ENCODE measurements at regions not wholly inside any gene's neighbourhood (a gene's known extent, or its start where the extent isn't known, plus 50 kb on each side); places are given as distances from the start of the nearest gene placed in this dataset.

GRCh38 chr18:5738526-5738925 is 156.8 kb downstream of the TMEM200C start:
- H3K27ac Mint-ChIP-seq (ENCODE audit: unreplicated experiment), result no peak overlapping the region
- H3K4me3 Mint-ChIP-seq, result no peak overlapping the region
- no peaks in the 10 kb centered on the region for H3K4me1 Mint-ChIP-seq
- no peaks in the 10 kb centered on the region for H3K36me3 Mint-ChIP-seq (ENCODE audit: low read depth)
- peaks cover 43% of the 10 kb centered on the region for H3K27me3 Mint-ChIP-seq (ENCODE audit: low read depth)
- TF ChIP-seq CTCF (conservative IDR thresholded peaks at IDR 0.05), result no peak
- DNase-seq (ENCODE audit: low read depth, low spot score), result no peak
- H3K9me3 Mint-ChIP-seq, result no peaks in the 10 kb centered on the region

- H3K4me1 Mint-ChIP-seq, result no peaks in the 10 kb centered on the region
- no peak overlapping the region for H3K4me3 Mint-ChIP-seq
- H3K36me3 Mint-ChIP-seq (ENCODE audit: low read depth), result no peaks in the 10 kb centered on the region
- no peak for TF ChIP-seq CTCF (conservative IDR thresholded peaks at IDR 0.05)
- no peak for DNase-seq (ENCODE audit: low read depth, low spot score)
- H3K27me3 Mint-ChIP-seq (ENCODE audit: low read depth), result peaks cover 35% of the 10 kb centered on the region
- no peaks in the 10 kb centered on the region for H3K9me3 Mint-ChIP-seq
- no peak overlapping the region for H3K27ac Mint-ChIP-seq (ENCODE audit: unreplicated experiment)
These were observed 163.0 kb downstream of the TMEM200C start for GRCh38 chr18:5732318-5732717.

DNA sequence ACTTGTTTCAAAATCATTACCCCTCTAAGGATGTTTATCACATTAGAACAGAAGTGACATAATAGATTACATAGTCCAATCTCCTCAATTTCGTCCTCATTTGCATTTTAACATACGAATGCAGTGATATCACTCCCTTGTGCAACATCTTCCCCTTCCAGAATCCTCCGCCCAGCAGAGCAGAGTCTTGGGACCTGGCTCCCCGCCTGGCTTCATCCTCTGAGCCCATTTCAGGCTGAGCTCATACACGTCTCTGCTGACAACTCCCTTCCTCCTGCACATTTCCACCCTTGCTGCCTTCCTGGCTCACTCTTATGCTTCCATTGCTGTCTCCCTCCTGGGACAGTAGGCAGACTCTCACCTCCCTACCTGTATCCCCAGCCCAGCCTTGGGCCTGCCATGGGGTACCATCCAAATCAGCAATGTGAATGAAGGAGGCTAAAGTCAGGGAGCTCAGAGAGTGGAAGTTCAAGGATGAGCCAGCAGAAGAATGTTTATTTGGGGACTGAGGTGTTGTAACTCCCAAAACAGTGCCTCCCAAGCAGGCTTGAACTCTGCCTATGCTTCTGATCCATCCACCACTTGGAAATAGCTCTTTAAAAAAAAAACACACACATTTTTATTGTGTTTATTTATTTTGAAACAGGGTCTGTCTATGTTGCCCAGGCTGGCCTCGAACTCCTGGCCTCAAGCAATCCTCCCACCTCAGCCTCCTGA is 165.2 kb downstream of the TMEM200C start:
- Mint-ChIP-seq H3K27me3 (ENCODE audit: low read depth) (peaks cover 14% of the 10 kb centered on the region), H3K4me3 (no peak overlapping the region), H3K9me3 (no peaks in the 10 kb centered on the region), H3K36me3 (ENCODE audit: low read depth) (no peaks in the 10 kb centered on the region), H3K4me1 (no peaks in the 10 kb centered on the region), H3K27ac (ENCODE audit: unreplicated experiment) (no peak overlapping the region)
- no peak for TF ChIP-seq CTCF (conservative IDR thresholded peaks at IDR 0.05)
- DNase-seq (ENCODE audit: low read depth, low spot score), result no peak

DNA sequence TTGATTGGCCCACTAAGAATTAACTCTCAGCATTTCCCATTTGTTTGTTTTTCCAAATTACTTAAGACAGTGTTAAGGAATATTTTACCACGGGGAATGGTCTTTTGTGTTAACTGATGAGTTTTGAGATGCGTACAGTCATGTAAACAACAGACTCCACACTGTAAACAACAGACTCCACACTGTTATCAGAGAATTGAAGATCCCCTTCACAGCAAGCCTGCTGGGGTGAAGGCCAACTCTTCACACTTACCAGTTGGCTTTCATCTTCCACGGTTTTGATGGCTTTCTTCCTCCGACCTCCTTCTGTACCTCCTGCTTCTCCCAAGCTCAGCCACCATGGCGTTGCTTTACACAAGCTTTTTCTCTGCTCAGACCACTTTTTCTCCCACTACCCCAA is 166.8 kb downstream of the TMEM200C start:
- Mint-ChIP-seq H3K4me3 (no peak overlapping the region), H3K36me3 (ENCODE audit: low read depth) (no peaks in the 10 kb centered on the region), H3K9me3 (no peaks in the 10 kb centered on the region), H3K27ac (ENCODE audit: unreplicated experiment) (no peak overlapping the region), H3K4me1 (no peaks in the 10 kb centered on the region), H3K27me3 (ENCODE audit: low read depth) (peaks cover 8% of the 10 kb centered on the region)
- TF ChIP-seq CTCF (conservative IDR thresholded peaks at IDR 0.05), result no peak
- DNase-seq (ENCODE audit: low read depth, low spot score), result no peak

GRCh38 chr18:5726011-5726410 is 169.3 kb downstream of the TMEM200C start:
- no peak for DNase-seq (ENCODE audit: low read depth, low spot score)
- Mint-ChIP-seq H3K4me1 (no peaks in the 10 kb centered on the region), H3K27ac (ENCODE audit: unreplicated experiment) (no peak overlapping the region), H3K27me3 (ENCODE audit: low read depth) (peaks cover 14% of the 10 kb centered on the region), H3K9me3 (no peaks in the 10 kb centered on the region), H3K4me3 (no peak overlapping the region), H3K36me3 (ENCODE audit: low read depth) (no peaks in the 10 kb centered on the region)
- no peak for TF ChIP-seq CTCF (conservative IDR thresholded peaks at IDR 0.05)
